ENCODE measurements at regions not wholly inside any gene's neighbourhood (a gene's known extent, or its start where the extent isn't known, plus 50 kb on each side); places are given as distances from the start of the nearest gene placed in this dataset.

DNA sequence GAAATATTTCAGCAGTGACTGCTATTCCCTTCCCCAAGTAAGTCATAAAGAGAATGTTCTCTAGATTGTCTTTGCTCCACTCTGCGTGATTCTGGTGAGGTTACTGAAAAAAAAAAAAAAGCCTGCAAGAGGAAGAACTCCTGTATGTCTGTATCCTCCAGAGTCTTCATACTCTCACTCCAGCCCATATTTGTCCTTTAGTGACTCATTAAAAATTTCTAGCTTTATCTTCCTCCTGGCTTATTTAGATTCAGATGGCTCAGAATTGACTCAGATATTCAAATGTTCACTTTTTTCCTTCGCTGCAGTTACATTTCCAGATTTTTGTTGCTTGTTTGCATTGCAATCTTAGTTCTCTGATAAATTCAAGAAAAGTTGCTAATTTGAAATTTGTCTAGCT is 76.3 kb upstream of the CNTN5 start:
- no peak overlapping the region for H3K27ac ChIP-seq
- TF ChIP-seq POLR2A (IDR thresholded peaks at IDR 0.05), result no peak
- no peak for TF ChIP-seq CTCF (IDR thresholded peaks at IDR 0.05)
- 89 to 91% methylated on average over 2 of the region's 2 CpGs for WGBS, 2 donors

DNA sequence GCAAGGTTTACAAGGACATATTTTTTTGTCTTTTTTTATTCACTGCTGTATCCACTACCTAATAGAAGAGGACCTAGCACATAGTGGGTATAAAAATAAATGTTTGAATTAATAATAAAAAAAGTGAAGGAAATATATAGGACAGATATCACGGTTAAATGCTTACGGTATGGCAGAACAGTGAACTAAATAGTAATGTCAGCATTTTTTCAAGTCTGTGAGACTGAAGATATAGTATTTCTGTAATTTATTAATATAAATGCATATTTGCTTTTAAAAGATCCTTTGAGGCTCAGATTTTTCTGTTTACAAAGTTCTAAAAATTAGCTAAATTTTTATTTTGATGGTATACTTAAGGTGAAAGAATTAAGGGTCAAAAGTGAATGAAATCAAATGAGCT is 68.6 kb upstream of the CNTN5 start:
- WGBS, 2 donors, result 87 to 91% methylated on average over 2 of the region's 2 CpGs
- TF ChIP-seq POLR2A (IDR thresholded peaks at IDR 0.05), result no peak
- TF ChIP-seq CTCF (IDR thresholded peaks at IDR 0.05), result no peak
- intact Hi-C loops (cut with DNase I), result no loop called here

More for the DNA sequence above, 76.3 kb upstream of the CNTN5 start:
- DNase-seq, result no peak
- H3K9me3 ChIP-seq, result no peaks in the 10 kb centered on the region
- intact Hi-C loops (cut with DNase I), result no loop called here
- H3K36me3 ChIP-seq, result no peaks in the 10 kb centered on the region
- no peaks in the 10 kb centered on the region for H3K4me1 ChIP-seq
- H3K27me3 ChIP-seq, result no peaks in the 10 kb centered on the region
- H3K4me3 ChIP-seq (replicated peaks in 1 of 3), result no peak overlapping the region

DNA sequence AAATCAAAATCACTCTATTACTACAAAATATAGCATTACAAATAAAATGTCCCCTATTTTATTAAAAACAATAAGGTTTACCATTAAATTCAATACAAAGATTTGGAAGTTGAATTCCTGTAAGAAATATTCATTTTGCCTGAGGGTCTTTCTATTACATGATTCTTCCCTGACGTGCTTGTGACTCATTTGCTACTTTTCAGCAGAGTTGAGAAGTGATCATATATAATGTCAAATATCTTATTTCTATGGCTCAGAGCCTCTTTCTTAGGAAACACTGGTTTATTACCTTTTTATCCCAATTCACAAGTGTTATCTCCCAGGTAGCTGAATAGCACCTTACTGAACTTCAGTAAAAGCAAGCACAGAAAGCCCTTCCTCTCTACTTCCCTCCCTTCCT is 65.2 kb upstream of the CNTN5 start:
- Histone ChIP-seq H3K27me3 (no peaks in the 10 kb centered on the region), H3K36me3 (no peaks in the 10 kb centered on the region), H3K27ac (no peak overlapping the region), H3K4me1 (no peaks in the 10 kb centered on the region), H3K9me3 (no peaks in the 10 kb centered on the region), H3K4me3 (replicated peaks in 1 of 3) (no peak overlapping the region)
- no peak for TF ChIP-seq POLR2A (IDR thresholded peaks at IDR 0.05)
- no peak for TF ChIP-seq CTCF (IDR thresholded peaks at IDR 0.05)
- intact Hi-C loops (cut with DNase I), result no loop called here
- DNase-seq, result no peak
- 70 to 84% methylated on average over 1 of the region's 1 CpG for WGBS, 2 donors

More for the DNA sequence above, 68.6 kb upstream of the CNTN5 start:
- no peak for DNase-seq
- no peaks in the 10 kb centered on the region for H3K36me3 ChIP-seq
- no peaks in the 10 kb centered on the region for H3K27me3 ChIP-seq
- no peaks in the 10 kb centered on the region for H3K4me1 ChIP-seq
- H3K4me3 ChIP-seq (replicated peaks in 1 of 3), result no peak overlapping the region
- H3K27ac ChIP-seq, result no peak overlapping the region
- no peaks in the 10 kb centered on the region for H3K9me3 ChIP-seq

- H3K4me3 ChIP-seq (replicated peaks in 1 of 3), result no peak overlapping the region
- no peaks in the 10 kb centered on the region for H3K4me1 ChIP-seq
- no peaks in the 10 kb centered on the region for H3K27me3 ChIP-seq
- H3K9me3 ChIP-seq, result no peaks in the 10 kb centered on the region
- no peaks in the 10 kb centered on the region for H3K36me3 ChIP-seq
- intact Hi-C loops (cut with DNase I), result no loop called here
- DNase-seq, result no peak
- TF ChIP-seq CTCF (IDR thresholded peaks at IDR 0.05), result no peak
- TF ChIP-seq POLR2A (IDR thresholded peaks at IDR 0.05), result no peak
- 87 to 90% methylated on average over 3 of the region's 3 CpGs for WGBS, 2 donors
- no peak overlapping the region for H3K27ac ChIP-seq
Observed at GRCh38 chr11:98964146-98964545, 56.6 kb upstream of the CNTN5 start.

- H3K4me3 ChIP-seq (replicated peaks in 1 of 3), result no peak overlapping the region
- H3K4me1 ChIP-seq, result no peaks in the 10 kb centered on the region
- no peaks in the 10 kb centered on the region for H3K36me3 ChIP-seq
- DNase-seq, result no peak
- H3K27ac ChIP-seq, result no peak overlapping the region
- no peaks in the 10 kb centered on the region for H3K27me3 ChIP-seq
- intact Hi-C loops (cut with DNase I), result no loop called here
- H3K9me3 ChIP-seq, result no peaks in the 10 kb centered on the region
- 62 to 70% methylated on average over 1 of the region's 1 CpG for WGBS, 2 donors
- TF ChIP-seq CTCF (IDR thresholded peaks at IDR 0.05) (no peak), POLR2A (IDR thresholded peaks at IDR 0.05) (no peak)
Observed at GRCh38 chr11:98965358-98965757, 55.4 kb upstream of the CNTN5 start.
